ENCODE measurements at regions not wholly inside any gene's neighbourhood (a gene's known extent, or its start where the extent isn't known, plus 50 kb on each side); places are given as distances from the start of the nearest gene placed in this dataset.

DNA sequence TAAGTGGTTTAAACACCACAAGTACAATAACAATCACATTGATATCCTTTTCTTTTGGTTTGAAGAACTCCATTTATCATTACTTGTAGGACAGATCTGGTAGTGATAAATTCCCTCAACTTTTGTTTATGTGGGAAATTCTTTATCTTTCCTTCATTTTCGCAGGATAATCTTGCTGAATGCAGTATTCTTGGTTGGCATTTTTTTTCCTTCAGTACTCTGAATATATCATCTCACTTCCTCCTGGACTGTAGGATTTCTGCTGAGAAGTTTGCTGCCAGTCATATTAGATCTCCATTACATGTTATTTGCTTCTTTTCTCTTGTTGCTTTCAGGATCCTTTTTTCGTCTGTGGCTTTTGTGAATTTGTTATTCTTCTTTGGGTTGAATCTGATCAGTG, 179.0 kb upstream of the PLET1 start:
- Histone ChIP-seq H4K91ac (ENCODE audit: low read depth, low read length) (no peak overlapping the region), H3K36me3 (ENCODE audit: control insufficient read depth in 1 of 2, insufficient read depth in 2 of 2, low read length in 2 of 2) (no peaks in the 10 kb centered on the region), H3K79me1 (ENCODE audit: low read length) (no peaks in the 10 kb centered on the region), H3K27ac (ENCODE audit: low read depth, low read length) (no peak overlapping the region), H3K4me2 (ENCODE audit: low read length) (no peak overlapping the region), H3K14ac (ENCODE audit: low read length) (no peak overlapping the region), H2AFZ (ENCODE audit: insufficient read depth, low read length, poor library complexity) (no peak overlapping the region), H4K8ac (ENCODE audit: low read depth, low read length) (no peak overlapping the region), H3K4me1 (ENCODE audit: control insufficient read depth in 1 of 2, insufficient read depth in 2 of 2, low read length in 2 of 2) (no peaks in the 10 kb centered on the region), H3K18ac (ENCODE audit: low read length) (no peak overlapping the region), H2BK120ac (ENCODE audit: insufficient read depth, low read length, poor library complexity) (no peak overlapping the region), H4K12ac (ENCODE audit: low read depth, low read length) (no peak overlapping the region), H3K4me3 (ENCODE audit: low read depth, low read length) (no peak overlapping the region), H3K9ac (ENCODE audit: low read length) (no peak overlapping the region), H3K23ac (ENCODE audit: low read length) (no peak overlapping the region), H3K9me3 (ENCODE audit: insufficient read depth, low read depth, low read length) (no peaks in the 10 kb centered on the region), H2AK5ac (ENCODE audit: low read length) (no peak overlapping the region), H2BK12ac (ENCODE audit: low read length) (no peak overlapping the region), H3K79me2 (ENCODE audit: control insufficient read depth, insufficient read depth, low read length, poor library complexity) (no peaks in the 10 kb centered on the region), H3K4ac (ENCODE audit: low read depth, low read length) (no peak overlapping the region), H2BK5ac (ENCODE audit: low read depth, low read length, poor library complexity) (no peak overlapping the region), H3K27me3 (ENCODE audit: insufficient read depth, low read length) (no peaks in the 10 kb centered on the region)
- no CpG with 5 or more reads among the region's 2 CpGs for WGBS (ENCODE audit: extremely low coverage, insufficient coverage, insufficient read length)
- no peak for DNase-seq

DNA sequence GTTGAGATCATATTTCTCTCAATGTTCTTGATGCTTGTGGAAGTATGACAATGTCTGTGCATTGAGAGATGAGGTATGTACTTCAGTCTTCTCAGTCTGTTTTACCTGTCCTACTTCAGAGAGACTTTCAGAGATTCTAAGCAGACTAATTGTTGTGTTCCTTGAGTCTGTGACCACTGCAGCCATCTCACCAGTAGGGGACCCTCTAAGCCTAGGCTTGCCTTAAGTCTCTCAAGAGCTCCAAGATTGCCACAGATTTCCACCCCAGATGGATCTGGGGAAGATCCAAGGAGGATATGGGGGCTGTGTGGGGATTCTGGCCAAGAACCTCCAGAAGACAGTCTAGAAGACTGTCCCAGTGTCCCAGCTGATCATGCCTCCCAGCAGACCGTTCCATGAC, 179.9 kb upstream of the PLET1 start:
- Histone ChIP-seq H3K18ac (ENCODE audit: low read length) (no peak overlapping the region), H3K4me1 (ENCODE audit: control insufficient read depth in 1 of 2, insufficient read depth in 2 of 2, low read length in 2 of 2) (no peaks in the 10 kb centered on the region), H3K14ac (ENCODE audit: low read length) (no peak overlapping the region), H3K27me3 (ENCODE audit: insufficient read depth, low read length) (no peaks in the 10 kb centered on the region), H4K91ac (ENCODE audit: low read depth, low read length) (no peak overlapping the region), H3K4ac (ENCODE audit: low read depth, low read length) (no peak overlapping the region), H2BK5ac (ENCODE audit: low read depth, low read length, poor library complexity) (no peak overlapping the region), H2AK5ac (ENCODE audit: low read length) (no peak overlapping the region), H3K36me3 (ENCODE audit: control insufficient read depth in 1 of 2, insufficient read depth in 2 of 2, low read length in 2 of 2) (no peaks in the 10 kb centered on the region), H3K79me1 (ENCODE audit: low read length) (no peaks in the 10 kb centered on the region), H3K23ac (ENCODE audit: low read length) (no peak overlapping the region), H3K79me2 (ENCODE audit: control insufficient read depth, insufficient read depth, low read length, poor library complexity) (no peaks in the 10 kb centered on the region), H3K27ac (ENCODE audit: low read depth, low read length) (no peak overlapping the region), H4K12ac (ENCODE audit: low read depth, low read length) (no peak overlapping the region), H4K8ac (ENCODE audit: low read depth, low read length) (no peak overlapping the region), H2BK12ac (ENCODE audit: low read length) (no peak overlapping the region), H3K4me3 (ENCODE audit: low read depth, low read length) (no peak overlapping the region), H2AFZ (ENCODE audit: insufficient read depth, low read length, poor library complexity) (no peak overlapping the region), H3K4me2 (ENCODE audit: low read length) (no peak overlapping the region), H3K9me3 (ENCODE audit: insufficient read depth, low read depth, low read length) (no peaks in the 10 kb centered on the region), H3K9ac (ENCODE audit: low read length) (no peak overlapping the region), H2BK120ac (ENCODE audit: insufficient read depth, low read length, poor library complexity) (no peak overlapping the region)
- no peak for DNase-seq
- WGBS (ENCODE audit: extremely low coverage, insufficient coverage, insufficient read length) = no CpG with 5 or more reads among the region's 1 CpG

DNA sequence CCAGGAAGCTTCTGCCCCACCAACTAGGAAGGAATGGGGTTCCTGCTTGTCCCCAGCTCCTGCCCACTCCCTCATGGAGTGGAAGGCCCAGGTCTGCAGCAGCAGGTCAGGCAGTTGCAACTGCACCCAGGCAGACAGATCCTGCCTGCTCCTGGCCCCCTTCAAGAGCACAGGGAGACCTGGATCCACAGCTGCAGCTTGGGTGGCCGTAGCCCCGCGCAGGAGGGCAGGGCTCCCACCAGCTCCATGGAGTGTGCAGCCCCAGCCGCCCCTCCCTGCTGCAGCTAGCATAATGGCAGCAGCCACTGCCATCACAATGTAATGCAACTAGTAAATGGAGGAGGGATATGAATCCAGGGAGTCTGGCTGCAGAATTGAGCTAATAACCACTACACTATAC, 187.5 kb upstream of the PLET1 start:
- Histone ChIP-seq H4K8ac (ENCODE audit: low read depth, low read length) (no peak overlapping the region), H3K79me1 (ENCODE audit: low read length) (no peaks in the 10 kb centered on the region), H2AK5ac (ENCODE audit: low read length) (no peak overlapping the region), H3K27me3 (ENCODE audit: insufficient read depth, low read length) (no peaks in the 10 kb centered on the region), H3K18ac (ENCODE audit: low read length) (no peak overlapping the region), H3K4me3 (ENCODE audit: low read depth, low read length) (no peak overlapping the region), H3K79me2 (ENCODE audit: control insufficient read depth, insufficient read depth, low read length, poor library complexity) (no peaks in the 10 kb centered on the region), H3K4ac (ENCODE audit: low read depth, low read length) (no peak overlapping the region), H3K9ac (ENCODE audit: low read length) (no peak overlapping the region), H3K27ac (ENCODE audit: low read depth, low read length) (no peak overlapping the region), H3K14ac (ENCODE audit: low read length) (no peak overlapping the region), H3K9me3 (ENCODE audit: insufficient read depth, low read depth, low read length) (peaks cover 2% of the 10 kb centered on the region), H2BK5ac (ENCODE audit: low read depth, low read length, poor library complexity) (no peak overlapping the region), H3K4me2 (ENCODE audit: low read length) (no peak overlapping the region), H3K4me1 (ENCODE audit: control insufficient read depth in 1 of 2, insufficient read depth in 2 of 2, low read length in 2 of 2) (no peaks in the 10 kb centered on the region), H3K36me3 (ENCODE audit: control insufficient read depth in 1 of 2, insufficient read depth in 2 of 2, low read length in 2 of 2) (no peaks in the 10 kb centered on the region), H4K12ac (ENCODE audit: low read depth, low read length) (no peak overlapping the region), H2AFZ (ENCODE audit: insufficient read depth, low read length, poor library complexity) (no peak overlapping the region), H3K23ac (ENCODE audit: low read length) (no peak overlapping the region), H4K91ac (ENCODE audit: low read depth, low read length) (no peak overlapping the region), H2BK120ac (ENCODE audit: insufficient read depth, low read length, poor library complexity) (no peak overlapping the region), H2BK12ac (ENCODE audit: low read length) (no peak overlapping the region)
- no CpG with 5 or more reads among the region's 4 CpGs for WGBS (ENCODE audit: extremely low coverage, insufficient coverage, insufficient read length)
- no peak for DNase-seq

DNA sequence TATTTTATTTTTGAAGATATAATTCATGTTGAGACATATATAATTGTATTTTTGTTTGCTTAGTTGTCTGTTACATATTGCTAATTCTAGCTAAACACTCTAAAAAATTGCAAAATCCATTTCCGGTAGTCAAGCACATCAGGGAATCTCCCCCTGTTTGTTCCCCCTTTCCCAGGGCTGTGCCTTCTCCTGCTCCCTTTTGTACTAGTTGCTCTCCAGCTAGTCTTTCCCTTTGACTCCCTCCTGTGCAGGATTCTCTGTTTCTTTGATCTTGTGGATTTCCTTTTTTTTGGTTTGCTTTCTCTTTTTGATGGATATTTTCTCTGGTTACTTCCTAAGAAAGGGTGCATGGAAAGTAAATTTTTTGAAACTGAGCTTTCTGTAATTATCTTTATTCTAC, 188.1 kb upstream of the PLET1 start:
- H3K79me2 ChIP-seq (ENCODE audit: control insufficient read depth, insufficient read depth, low read length, poor library complexity) = no peaks in the 10 kb centered on the region
- H3K4me2 ChIP-seq (ENCODE audit: low read length) = no peak overlapping the region
- H2BK120ac ChIP-seq (ENCODE audit: insufficient read depth, low read length, poor library complexity) = no peak overlapping the region
- H3K36me3 ChIP-seq (ENCODE audit: control insufficient read depth in 1 of 2, insufficient read depth in 2 of 2, low read length in 2 of 2) = no peaks in the 10 kb centered on the region
- no peak overlapping the region for H2BK5ac ChIP-seq (ENCODE audit: low read depth, low read length, poor library complexity)
- no peak overlapping the region for H3K14ac ChIP-seq (ENCODE audit: low read length)
- no peak overlapping the region for H3K27ac ChIP-seq (ENCODE audit: low read depth, low read length)
- no peak overlapping the region for H2AFZ ChIP-seq (ENCODE audit: insufficient read depth, low read length, poor library complexity)
- no CpG with 5 or more reads among the region's 1 CpG for WGBS (ENCODE audit: extremely low coverage, insufficient coverage, insufficient read length)
- H3K27me3 ChIP-seq (ENCODE audit: insufficient read depth, low read length) = no peaks in the 10 kb centered on the region
- H3K23ac ChIP-seq (ENCODE audit: low read length) = no peak overlapping the region
- H3K9ac ChIP-seq (ENCODE audit: low read length) = no peak overlapping the region
- no peak overlapping the region for H4K12ac ChIP-seq (ENCODE audit: low read depth, low read length)
- no peak overlapping the region for H4K91ac ChIP-seq (ENCODE audit: low read depth, low read length)
- peaks cover 2% of the 10 kb centered on the region for H3K9me3 ChIP-seq (ENCODE audit: insufficient read depth, low read depth, low read length)
- H2BK12ac ChIP-seq (ENCODE audit: low read length) = no peak overlapping the region
- no peak overlapping the region for H3K18ac ChIP-seq (ENCODE audit: low read length)
- DNase-seq = no peak
- H3K4me1 ChIP-seq (ENCODE audit: control insufficient read depth in 1 of 2, insufficient read depth in 2 of 2, low read length in 2 of 2) = no peaks in the 10 kb centered on the region
- no peak overlapping the region for H3K4ac ChIP-seq (ENCODE audit: low read depth, low read length)
- no peaks in the 10 kb centered on the region for H3K79me1 ChIP-seq (ENCODE audit: low read length)
- H3K4me3 ChIP-seq (ENCODE audit: low read depth, low read length) = no peak overlapping the region
- no peak overlapping the region for H4K8ac ChIP-seq (ENCODE audit: low read depth, low read length)
- H2AK5ac ChIP-seq (ENCODE audit: low read length) = no peak overlapping the region

Measured in trophoblast cell (in vitro differentiated cells and primary cell).